GM13976 (cell line): ENCODE measurements at regions not wholly inside any gene's neighbourhood (a gene's known extent, or its start where the extent isn't known, plus 50 kb on each side); places are given as distances from the start of the nearest gene placed in this dataset.

ENCODE experiments used
- DNase-seq: peaks from one replicate; pipeline ENCODE4 v3.0.0; 2012; ENCODE audit warnings: low spot score
- CTCF ChIP-seq: IDR thresholded peaks from 2 replicates; pipeline ENCODE4 v1.5.1; 2012; ENCODE audit warnings: borderline replicate concordance, mild to moderate bottlenecking; ENCODE audit not compliant: insufficient read depth; ENCODE audit errors: extremely low read depth, missing control alignments, control extremely low read depth
- in situ Hi-C: fragments of 300-500 bp; cut with MboI; formaldehyde crosslinking; loops from one replicate; pipeline ENCODE4 v1.12.0; 2022; ENCODE audit warnings: low sequenced_read_pairs, mixed read lengths, inconsistent platforms; ENCODE audit not compliant: unreplicated experiment

DNA sequence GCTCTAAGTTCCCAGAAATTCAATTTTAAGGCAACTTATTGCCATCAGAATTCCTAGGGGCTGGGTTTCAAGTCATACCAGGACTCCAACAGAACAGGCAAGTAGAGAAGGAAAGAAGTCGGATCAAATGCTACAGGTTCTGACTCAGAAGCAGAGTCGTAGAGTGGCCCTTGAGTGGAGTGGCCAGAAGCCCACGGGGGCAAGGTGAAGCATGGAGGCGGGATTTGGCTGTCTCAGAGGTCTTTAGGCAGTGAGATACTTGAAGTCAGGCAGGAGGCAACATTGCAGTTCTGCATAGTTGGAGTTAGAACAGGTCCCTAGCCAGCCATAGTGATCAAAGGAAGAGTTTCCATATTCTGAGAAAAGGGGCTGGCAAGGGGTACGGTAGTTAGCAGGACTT, 111.6 kb downstream of the NHLRC3 start:
- in situ Hi-C loops: no loop called here
- no peak for TF ChIP-seq CTCF
- no peak for DNase-seq

DNA sequence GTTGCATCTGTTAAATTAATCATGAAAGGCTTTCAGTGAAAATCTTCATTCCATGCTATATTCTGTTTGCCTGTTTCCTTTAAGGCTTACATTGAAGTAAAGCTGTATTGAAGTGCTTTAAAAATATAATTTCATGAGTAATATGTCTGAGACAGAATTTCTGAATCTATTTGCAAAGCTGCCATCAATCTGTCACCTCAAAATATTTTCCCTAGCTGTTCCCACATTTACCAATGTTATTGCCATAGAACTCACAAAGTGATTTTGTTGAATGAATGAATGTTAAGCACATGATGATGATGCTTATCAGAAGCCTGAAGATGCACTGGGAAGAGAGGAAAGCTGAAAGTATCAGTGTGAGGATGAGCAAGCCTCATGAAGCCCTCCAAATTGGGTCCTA, 115.8 kb downstream of the NHLRC3 start:
- TF ChIP-seq CTCF: no peak
- in situ Hi-C loops: no loop called here
- no peak for DNase-seq

GRCh38 chr13:39159393-39159792, 121.1 kb downstream of the NHLRC3 start:
- DNase-seq: no peak
- no peak for TF ChIP-seq CTCF
- in situ Hi-C loops: no loop called here

- DNase-seq: no peak
- in situ Hi-C loops: no loop called here
- no peak for TF ChIP-seq CTCF
These were observed 121.7 kb downstream of the NHLRC3 start for GRCh38 chr13:39159846-39160370.

DNA sequence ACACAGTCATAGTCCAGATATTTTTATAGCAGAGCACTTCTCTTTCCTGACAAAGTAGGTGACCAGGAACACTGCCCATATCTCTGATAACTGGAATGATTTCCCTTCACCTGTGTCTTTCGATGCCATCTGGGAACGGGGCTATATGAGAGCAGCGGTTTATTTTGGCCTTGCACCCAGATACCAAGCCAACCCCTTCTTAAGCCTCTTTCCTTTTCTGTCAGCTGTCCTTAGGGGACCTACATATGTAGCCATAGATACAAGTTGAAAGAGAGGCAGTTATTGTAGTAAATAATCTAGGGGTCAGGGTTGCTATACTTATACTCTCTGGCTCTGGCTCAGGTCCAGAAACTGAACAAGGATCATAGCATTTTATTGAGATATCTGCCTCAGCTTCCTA, 128.8 kb downstream of the NHLRC3 start:
- no peak for DNase-seq
- no peak for TF ChIP-seq CTCF
- in situ Hi-C loops: no loop called here

- DNase-seq: no peak
- in situ Hi-C loops: no loop called here
- TF ChIP-seq CTCF: no peak
These were observed 132.5 kb downstream of the NHLRC3 start for GRCh38 chr13:39170711-39171110.

DNA sequence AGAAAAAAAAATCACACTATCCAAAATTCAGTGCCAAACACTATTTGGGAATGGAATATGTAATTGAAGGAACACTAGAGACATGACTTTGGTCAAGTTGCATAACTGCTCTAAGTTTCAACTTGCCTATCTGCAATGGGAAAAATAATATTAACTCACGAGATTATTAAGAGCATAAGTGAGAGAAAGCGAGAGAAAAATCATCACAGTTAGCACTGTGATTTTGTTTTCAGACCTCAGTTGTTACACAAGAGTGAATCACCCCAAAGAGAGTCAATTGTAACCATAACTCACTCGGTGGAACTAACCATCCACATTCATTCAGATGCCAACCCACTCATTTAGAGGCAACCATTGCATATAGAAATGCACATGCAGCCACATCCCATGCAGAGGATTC, 147.1 kb downstream of the NHLRC3 start:
- TF ChIP-seq CTCF: no peak
- in situ Hi-C loops: no loop called here

More for the DNA sequence above, 147.1 kb downstream of the NHLRC3 start:
- no peak for DNase-seq
